Body of pancreas (tissue), 4 donors: ENCODE measurements at regions not wholly inside any gene's neighbourhood (a gene's known extent, or its start where the extent isn't known, plus 50 kb on each side); places are given as distances from the start of the nearest gene placed in this dataset.
"Not testable (repeated sequence)": the region's sequence is repeated elsewhere in the genome, so short reads cannot be mapped to it uniquely, and the experiment has no call there.

Experiments
- CTCF ChIP-seq, 7 experiments: fragments of 450-650 bp in 4 of 7; fragments of 200-600 bp in 3 of 7; sonication (generic) in 3 of 7; IDR thresholded peaks; one replicate each; pipeline ENCODE4 v1.5.1; 2016 to 2019; ENCODE audit warnings: antibody characterized with exemption in 7 of 7
- POLR2A ChIP-seq, 3 donors: fragments of 450-650 bp; IDR thresholded peaks; one replicate each; pipeline ENCODE4 v1.6.1; 2016; ENCODE audit warnings: antibody characterized with exemption in 3 of 3, mild to moderate bottlenecking in 2 of 3

- not testable (repeated sequence) for TF ChIP-seq CTCF, POLR2A (IDR thresholded peaks at IDR 0.05)
Observed at GRCh38 chr9:42335342-42335741, 151.9 kb downstream of the SPATA31A6 start.
